ENCODE measurements at regions not wholly inside any gene's neighbourhood (a gene's known extent, or its start where the extent isn't known, plus 50 kb on each side); places are given as distances from the start of the nearest gene placed in this dataset.
"Not testable (repeated sequence)": the region's sequence is repeated elsewhere in the genome, so short reads cannot be mapped to it uniquely, and the experiment has no call there.

GRCh38 chr10:109743574-109743973 is 179.7 kb downstream of the XPNPEP1 start:
- no peaks in the 10 kb centered on the region for H3K9me3 Mint-ChIP-seq (ENCODE audit: low read depth)
- no peak overlapping the region for H3K27ac Mint-ChIP-seq
- H3K27me3 Mint-ChIP-seq: no peaks in the 10 kb centered on the region
- no peaks in the 10 kb centered on the region for H3K4me1 Mint-ChIP-seq (ENCODE audit: low read depth)
- H3K4me3 Mint-ChIP-seq: no peak overlapping the region
- no peaks in the 10 kb centered on the region for H3K36me3 Mint-ChIP-seq

GRCh38 chr10:109743146-109743545 is 180.2 kb downstream of the XPNPEP1 start:
- Mint-ChIP-seq H3K27ac (no peak overlapping the region), H3K36me3 (no peaks in the 10 kb centered on the region), H3K4me1 (ENCODE audit: low read depth) (no peaks in the 10 kb centered on the region), H3K9me3 (ENCODE audit: low read depth) (no peaks in the 10 kb centered on the region), H3K4me3 (no peak overlapping the region), H3K27me3 (peaks cover 1% of the 10 kb centered on the region)

- Mint-ChIP-seq H3K27me3 (peaks cover 2% of the 10 kb centered on the region), H3K27ac (no peak overlapping the region), H3K4me1 (ENCODE audit: low read depth) (no peaks in the 10 kb centered on the region), H3K9me3 (ENCODE audit: low read depth) (no peaks in the 10 kb centered on the region), H3K36me3 (no peaks in the 10 kb centered on the region), H3K4me3 (no peak overlapping the region)
Measured at GRCh38 chr10:109741712-109742111, 181.6 kb downstream of the XPNPEP1 start.

- H3K27me3 Mint-ChIP-seq: peaks cover 2% of the 10 kb centered on the region
- no peaks in the 10 kb centered on the region for H3K9me3 Mint-ChIP-seq (ENCODE audit: low read depth)
- H3K4me1 Mint-ChIP-seq (ENCODE audit: low read depth): no peaks in the 10 kb centered on the region
- H3K36me3 Mint-ChIP-seq: no peaks in the 10 kb centered on the region
- no peak overlapping the region for H3K4me3 Mint-ChIP-seq
- no peak overlapping the region for H3K27ac Mint-ChIP-seq
Measured at GRCh38 chr10:109740436-109740835, 182.9 kb downstream of the XPNPEP1 start.

GRCh38 chr10:109737626-109738025 is 185.7 kb downstream of the XPNPEP1 start:
- no peaks in the 10 kb centered on the region for H3K9me3 Mint-ChIP-seq (ENCODE audit: low read depth)
- no peaks in the 10 kb centered on the region for H3K4me1 Mint-ChIP-seq (ENCODE audit: low read depth)
- no peak overlapping the region for H3K27ac Mint-ChIP-seq
- H3K4me3 Mint-ChIP-seq: no peak overlapping the region
- H3K36me3 Mint-ChIP-seq: no peaks in the 10 kb centered on the region
- H3K27me3 Mint-ChIP-seq: peaks cover 4% of the 10 kb centered on the region

- no peaks in the 10 kb centered on the region for H3K36me3 Mint-ChIP-seq
- no peaks in the 10 kb centered on the region for H3K9me3 Mint-ChIP-seq (ENCODE audit: low read depth)
- no peak overlapping the region for H3K27ac Mint-ChIP-seq
- peaks cover 4% of the 10 kb centered on the region for H3K27me3 Mint-ChIP-seq
- no peaks in the 10 kb centered on the region for H3K4me1 Mint-ChIP-seq (ENCODE audit: low read depth)
- H3K4me3 Mint-ChIP-seq: no peak overlapping the region
Measured at GRCh38 chr10:109737009-109737408, 186.3 kb downstream of the XPNPEP1 start.

GRCh38 chr10:109735776-109736175 is 187.5 kb downstream of the XPNPEP1 start:
- no peaks in the 10 kb centered on the region for H3K36me3 Mint-ChIP-seq
- H3K4me3 Mint-ChIP-seq: no peak overlapping the region
- H3K27me3 Mint-ChIP-seq: peaks cover 4% of the 10 kb centered on the region
- no peak overlapping the region for H3K27ac Mint-ChIP-seq
- no peaks in the 10 kb centered on the region for H3K4me1 Mint-ChIP-seq (ENCODE audit: low read depth)
- no peaks in the 10 kb centered on the region for H3K9me3 Mint-ChIP-seq (ENCODE audit: low read depth)

- Mint-ChIP-seq H3K9me3 (ENCODE audit: low read depth) (no peaks in the 10 kb centered on the region), H3K4me1 (ENCODE audit: low read depth) (no peaks in the 10 kb centered on the region), H3K36me3 (no peaks in the 10 kb centered on the region), H3K27me3 (peaks cover 8% of the 10 kb centered on the region), H3K27ac (no peak overlapping the region), H3K4me3 (no peak overlapping the region)
Measured at GRCh38 chr10:109732254-109732965, 190.9 kb downstream of the XPNPEP1 start.

GRCh38 chr10:109729895-109730294 is 193.4 kb downstream of the XPNPEP1 start:
- H3K27me3 Mint-ChIP-seq; H3K9me3 Mint-ChIP-seq (ENCODE audit: low read depth); H3K27ac Mint-ChIP-seq; H3K4me1 Mint-ChIP-seq (ENCODE audit: low read depth); H3K36me3 Mint-ChIP-seq; H3K4me3 Mint-ChIP-seq: not testable (repeated sequence)

GRCh38 chr10:109727436-109727835 is 195.9 kb downstream of the XPNPEP1 start:
- H3K36me3 Mint-ChIP-seq: no peaks in the 10 kb centered on the region
- H3K27ac Mint-ChIP-seq: no peak overlapping the region
- no peaks in the 10 kb centered on the region for H3K9me3 Mint-ChIP-seq (ENCODE audit: low read depth)
- peaks cover 6% of the 10 kb centered on the region for H3K27me3 Mint-ChIP-seq
- no peak overlapping the region for H3K4me3 Mint-ChIP-seq
- H3K4me1 Mint-ChIP-seq (ENCODE audit: low read depth): no peaks in the 10 kb centered on the region

GRCh38 chr10:109726473-109726872 is 196.8 kb downstream of the XPNPEP1 start:
- peaks cover 6% of the 10 kb centered on the region for H3K27me3 Mint-ChIP-seq
- H3K9me3 Mint-ChIP-seq (ENCODE audit: low read depth): no peaks in the 10 kb centered on the region
- no peaks in the 10 kb centered on the region for H3K4me1 Mint-ChIP-seq (ENCODE audit: low read depth)
- H3K27ac Mint-ChIP-seq: no peak overlapping the region
- H3K36me3 Mint-ChIP-seq: no peaks in the 10 kb centered on the region
- H3K4me3 Mint-ChIP-seq: no peak overlapping the region

- H3K36me3 Mint-ChIP-seq: no peaks in the 10 kb centered on the region
- H3K27ac Mint-ChIP-seq: no peak overlapping the region
- peaks cover under 1% of the 10 kb centered on the region for H3K27me3 Mint-ChIP-seq
- H3K4me3 Mint-ChIP-seq: no peak overlapping the region
- no peaks in the 10 kb centered on the region for H3K4me1 Mint-ChIP-seq (ENCODE audit: low read depth)
- no peaks in the 10 kb centered on the region for H3K9me3 Mint-ChIP-seq (ENCODE audit: low read depth)
Measured at GRCh38 chr10:109723305-109723704, 200.0 kb downstream of the XPNPEP1 start.

- H3K27me3 Mint-ChIP-seq: peaks cover 4% of the 10 kb centered on the region
- H3K36me3 Mint-ChIP-seq: no peaks in the 10 kb centered on the region
- no peak overlapping the region for H3K27ac Mint-ChIP-seq
- no peak overlapping the region for H3K4me3 Mint-ChIP-seq
- no peaks in the 10 kb centered on the region for H3K9me3 Mint-ChIP-seq (ENCODE audit: low read depth)
- H3K4me1 Mint-ChIP-seq (ENCODE audit: low read depth): no peaks in the 10 kb centered on the region
Measured at GRCh38 chr10:109721453-109722064, 201.8 kb downstream of the XPNPEP1 start.

GRCh38 chr10:109706026-109706560 is 217.2 kb downstream of the XPNPEP1 start:
- Mint-ChIP-seq H3K36me3 (no peaks in the 10 kb centered on the region), H3K9me3 (ENCODE audit: low read depth) (peaks cover 6% of the 10 kb centered on the region), H3K4me1 (ENCODE audit: low read depth) (no peaks in the 10 kb centered on the region), H3K4me3 (no peak overlapping the region), H3K27me3 (no peaks in the 10 kb centered on the region), H3K27ac (no peak overlapping the region)

- Mint-ChIP-seq H3K36me3 (no peaks in the 10 kb centered on the region), H3K27ac (no peak overlapping the region), H3K9me3 (ENCODE audit: low read depth) (no peaks in the 10 kb centered on the region), H3K4me3 (no peak overlapping the region), H3K27me3 (peaks cover 3% of the 10 kb centered on the region), H3K4me1 (ENCODE audit: low read depth) (no peaks in the 10 kb centered on the region)
Measured at GRCh38 chr10:109701633-109702215, 221.6 kb downstream of the XPNPEP1 start.
